PC-3 (cell line): ENCODE measurements at regions not wholly inside any gene's neighbourhood (a gene's known extent, or its start where the extent isn't known, plus 50 kb on each side); places are given as distances from the start of the nearest gene placed in this dataset.

Experiments
- CTCF ChIP-seq: fragments of 300-600 bp; sonication (generic); conservative IDR thresholded peaks from 2 replicates; pipeline ENCODE4 v1.5.1; 2017; ENCODE audit warnings: antibody characterized with exemption, low read depth, mild to moderate bottlenecking, low read length
- EZH2 ChIP-seq: fragments of 300-600 bp; sonication (generic); IDR thresholded peaks from one replicate; pipeline ENCODE4 v1.6.1; 2017; ENCODE audit warnings: antibody characterized with exemption, mild to moderate bottlenecking, low read length; ENCODE audit not compliant: unreplicated experiment
- EZH2phosphoT487 ChIP-seq: fragments of 300-600 bp; sonication (generic); IDR thresholded peaks from 2 replicates; pipeline ENCODE4 v1.6.1; 2018; ENCODE audit warnings: mild to moderate bottlenecking, antibody characterized with exemption, low read length, borderline replicate concordance

- TF ChIP-seq CTCF = no peak
- TF ChIP-seq EZH2 = no peak
- no peak for TF ChIP-seq EZH2phosphoT487
Observed at GRCh38 chr17:68699936-68700335, 98.8 kb upstream of the FAM20A start.
